ENCODE measurements at regions not wholly inside any gene's neighbourhood (a gene's known extent, or its start where the extent isn't known, plus 50 kb on each side); places are given as distances from the start of the nearest gene placed in this dataset.
A peak's percentile ranks its signal among the peaks of the same experiment; 100 is the strongest.

DNA sequence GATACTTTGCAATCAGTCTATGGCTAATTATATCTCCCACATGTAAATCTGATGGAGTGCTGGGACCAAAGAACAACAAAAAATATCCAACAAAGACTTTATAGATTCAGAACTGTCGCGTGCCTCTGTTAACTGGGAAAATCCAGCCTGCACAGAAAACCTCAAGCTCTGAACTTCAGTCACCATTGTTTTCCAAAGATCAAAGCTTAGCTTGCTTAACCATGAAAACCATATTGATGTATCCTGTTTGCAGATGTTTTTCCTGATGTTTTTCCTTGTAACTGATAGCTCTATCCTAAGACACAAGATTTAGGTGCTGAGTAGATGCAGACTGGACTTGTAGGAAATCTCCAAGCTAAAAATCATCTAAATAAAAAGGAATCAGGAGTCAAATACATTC, 163.7 kb downstream of the GXYLT1 start:
- DNase-seq, result no peak

DNA sequence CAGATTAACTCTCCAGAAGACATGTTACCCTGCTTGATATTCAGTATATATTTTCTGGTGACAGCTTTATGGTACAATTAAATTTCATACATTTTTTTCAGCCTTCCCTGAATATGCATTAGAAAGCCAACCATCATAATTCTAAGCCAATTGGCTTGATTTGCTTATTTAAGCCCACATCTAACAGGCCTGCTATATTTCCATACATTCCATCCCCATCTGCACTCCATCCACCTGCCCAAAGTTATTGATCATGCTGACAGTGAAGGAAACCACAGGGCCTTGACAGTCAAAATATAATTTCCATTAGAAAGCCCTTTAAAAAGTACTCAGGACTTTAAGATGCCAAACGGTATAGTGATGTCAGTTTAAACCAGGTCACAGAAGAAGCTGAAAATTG, 164.3 kb downstream of the GXYLT1 start:
- DNase-seq, result no peak

DNA sequence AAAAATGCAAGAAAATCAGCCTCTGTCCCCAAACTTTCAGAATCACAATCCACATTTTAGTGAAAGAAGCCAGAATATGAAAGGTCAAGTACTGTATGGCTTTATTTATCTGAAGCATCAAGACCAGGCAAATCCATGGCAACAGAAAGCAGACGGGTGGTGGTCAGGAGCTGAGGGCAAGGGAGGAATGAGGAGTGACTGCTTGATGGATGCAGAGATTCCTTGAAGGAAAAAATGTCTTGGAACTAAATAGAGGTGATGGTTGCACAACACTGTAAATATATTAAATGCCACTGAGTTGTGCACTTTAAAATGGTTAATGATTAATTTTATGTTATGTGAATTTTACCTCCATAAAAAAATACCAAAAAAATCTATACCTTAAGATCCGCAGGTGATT, 165.1 kb downstream of the GXYLT1 start:
- no peak for DNase-seq

DNA sequence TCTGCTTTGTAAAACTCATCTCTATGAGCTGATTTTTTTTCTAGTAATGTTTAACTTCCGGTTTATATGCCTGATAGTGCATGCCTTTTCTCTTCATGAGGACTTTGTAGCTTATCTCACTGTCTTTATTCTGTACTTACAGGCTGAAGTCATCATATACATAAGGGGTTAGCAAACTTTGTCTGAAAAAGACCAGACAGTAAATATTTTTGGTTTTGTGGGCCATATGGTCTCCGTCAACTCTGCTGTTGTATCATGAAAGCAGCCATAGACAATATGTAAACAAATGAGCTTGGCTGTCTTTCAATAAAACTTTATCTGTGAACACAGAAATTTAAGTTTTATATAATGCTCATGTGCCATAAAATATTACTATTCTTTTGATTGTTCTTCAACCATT, 172.1 kb downstream of the GXYLT1 start:
- DNase-seq, result no peak

DNA sequence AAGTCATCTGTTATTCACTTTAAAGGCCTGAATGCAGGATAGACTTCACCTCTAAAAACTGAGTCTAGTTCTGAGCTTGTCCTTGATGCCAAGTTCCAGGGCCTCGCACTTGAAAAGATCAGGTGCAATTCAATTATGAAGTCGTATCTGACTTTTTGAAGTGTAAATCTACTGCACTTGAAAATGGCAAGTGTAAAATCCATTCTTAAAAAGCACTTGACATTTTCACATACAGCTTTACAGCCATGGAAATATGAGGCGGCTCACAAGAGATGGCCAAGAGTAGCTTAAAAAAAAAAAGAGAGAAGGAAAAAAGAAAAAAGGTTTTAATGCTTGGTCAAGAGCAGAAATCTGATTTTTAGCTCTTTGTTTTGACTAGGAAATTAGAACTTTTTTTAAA, 172.5 kb downstream of the GXYLT1 start:
- DNase-seq, result no peak

DNA sequence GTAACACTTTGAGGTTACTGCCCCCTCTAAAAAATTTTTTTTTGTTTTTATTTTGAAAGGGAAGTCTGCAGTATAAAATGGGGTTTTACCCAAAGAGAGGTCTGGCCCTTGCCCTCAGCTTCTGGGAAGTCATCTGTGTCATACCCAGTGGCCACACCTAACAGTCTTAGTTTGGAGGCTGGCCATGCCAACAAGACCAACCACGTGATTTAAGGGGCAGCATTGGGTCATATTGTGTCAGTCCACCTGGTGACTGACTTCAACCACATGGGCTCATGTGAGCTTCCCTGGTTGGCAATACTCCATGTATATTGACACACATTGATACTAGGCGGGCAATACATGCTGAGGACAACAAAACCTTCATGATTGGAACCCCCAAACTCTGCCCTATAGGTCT, 173.9 kb downstream of the GXYLT1 start:
- no peak for DNase-seq

DNA sequence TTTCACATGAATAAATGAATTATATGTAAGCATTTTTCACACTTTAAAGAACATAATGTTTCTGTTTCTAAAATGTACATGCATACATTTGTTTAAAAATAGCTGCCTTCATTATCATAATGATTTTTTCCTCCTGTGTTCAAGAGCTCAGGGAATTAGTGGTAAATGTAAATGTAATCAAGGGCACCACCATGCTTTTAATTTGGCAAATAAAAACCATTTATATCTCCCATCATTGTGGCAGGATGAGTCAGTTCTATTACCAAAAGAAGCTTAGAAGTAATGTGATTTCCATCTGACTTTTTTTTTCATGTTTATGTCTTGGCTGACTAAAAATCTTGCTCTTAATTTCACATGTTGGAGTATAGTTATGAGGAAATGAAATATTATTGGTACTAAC, 176.1 kb downstream of the GXYLT1 start:
- DNase-seq, result no peak

DNA sequence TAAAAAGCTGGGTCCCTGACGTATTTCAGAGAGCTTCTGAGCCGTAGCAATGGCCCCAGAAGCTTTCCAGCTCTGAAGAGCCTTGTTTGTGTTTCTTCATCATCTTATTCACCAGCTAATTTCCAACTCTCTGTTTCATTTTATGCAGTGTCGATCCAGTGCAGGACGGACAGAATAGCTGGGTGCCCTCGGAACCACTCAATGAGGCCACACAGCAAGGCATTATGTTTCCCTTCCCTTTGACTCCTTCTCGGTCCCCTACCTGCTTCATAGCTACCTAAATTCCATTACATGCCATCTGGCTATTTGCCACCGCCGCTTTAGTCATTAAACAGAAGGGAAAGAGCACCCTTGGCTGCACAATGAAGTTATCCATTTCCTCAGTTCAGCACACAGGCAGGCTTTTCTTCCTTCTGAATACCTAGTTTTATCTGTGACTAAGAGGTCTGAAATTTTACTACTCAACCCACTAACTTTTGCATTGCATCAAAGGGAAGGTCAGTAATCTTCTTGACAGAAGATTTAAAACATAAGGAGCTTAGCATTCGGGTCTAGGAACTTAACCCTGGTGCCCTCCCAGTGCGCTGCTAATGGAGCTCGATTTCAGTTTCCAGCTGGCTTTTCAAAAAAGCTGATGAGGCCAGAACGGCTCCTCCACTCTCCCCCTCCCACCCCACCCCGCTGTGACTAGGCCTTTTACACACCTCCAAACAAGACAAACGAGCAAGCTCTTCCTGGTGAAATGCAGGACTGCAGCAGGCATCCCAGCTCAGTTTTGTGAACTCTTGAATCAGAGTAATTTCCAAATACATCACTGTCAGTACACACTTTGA, 176.8 kb downstream of the GXYLT1 start:
- DNase-seq, result no peak

DNA sequence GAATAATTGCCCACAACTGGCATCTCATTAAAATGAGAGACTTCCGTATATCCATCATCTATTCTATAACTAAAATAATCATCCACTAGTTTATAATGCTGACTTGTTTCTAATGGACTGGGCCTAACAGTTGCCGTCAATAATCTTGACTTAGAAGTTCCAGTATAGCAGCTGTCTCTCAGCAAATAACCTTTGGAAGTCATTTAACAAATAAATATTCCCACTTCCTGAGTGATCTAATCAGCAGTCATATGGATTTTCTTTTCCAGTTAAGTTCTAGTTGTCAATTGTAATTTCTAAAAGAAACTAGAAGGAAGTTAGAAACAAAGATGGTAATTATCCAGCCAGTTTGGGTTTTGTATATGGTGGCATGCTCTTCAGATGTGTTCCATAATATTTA, 177.8 kb downstream of the GXYLT1 start:
- no peak for DNase-seq

DNA sequence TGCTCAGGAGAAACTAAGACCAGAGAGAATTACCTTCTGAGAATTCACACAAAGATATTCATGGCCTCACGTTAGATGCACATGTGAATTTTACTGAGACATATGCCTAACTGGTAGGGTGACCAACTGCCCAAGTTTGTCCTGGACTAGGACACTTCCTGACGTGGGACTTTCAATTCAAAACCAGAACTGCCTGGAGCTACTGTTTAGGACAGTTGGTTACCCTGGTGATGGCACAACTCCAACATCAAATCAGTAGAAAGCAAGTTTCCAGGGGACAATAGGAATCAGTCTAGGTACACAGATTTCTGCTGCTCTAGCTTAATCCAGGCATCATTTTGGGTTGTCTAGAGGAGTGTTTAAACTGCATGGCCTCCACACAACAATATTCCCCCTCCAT, 178.7 kb downstream of the GXYLT1 start:
- DNase-seq, result no peak

DNA sequence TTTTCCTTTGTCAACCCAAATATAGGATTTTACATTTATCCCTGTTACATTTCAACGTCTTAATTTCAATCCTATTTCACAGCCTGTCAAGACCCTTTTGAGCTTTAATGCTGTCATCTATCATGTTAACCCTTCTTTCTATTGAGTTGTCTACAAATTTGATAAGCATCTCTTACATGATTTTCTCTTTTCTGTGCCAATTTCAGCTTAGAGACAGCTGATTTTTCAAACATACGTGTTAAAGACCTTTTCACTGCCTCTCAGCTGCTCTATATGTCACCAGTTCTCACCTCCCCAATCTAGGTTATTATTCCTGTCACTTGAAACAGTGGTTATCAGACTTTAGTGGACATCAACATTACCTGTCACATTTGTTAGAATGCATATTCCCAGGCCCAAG, 181.3 kb downstream of the GXYLT1 start:
- no peak for DNase-seq

DNA sequence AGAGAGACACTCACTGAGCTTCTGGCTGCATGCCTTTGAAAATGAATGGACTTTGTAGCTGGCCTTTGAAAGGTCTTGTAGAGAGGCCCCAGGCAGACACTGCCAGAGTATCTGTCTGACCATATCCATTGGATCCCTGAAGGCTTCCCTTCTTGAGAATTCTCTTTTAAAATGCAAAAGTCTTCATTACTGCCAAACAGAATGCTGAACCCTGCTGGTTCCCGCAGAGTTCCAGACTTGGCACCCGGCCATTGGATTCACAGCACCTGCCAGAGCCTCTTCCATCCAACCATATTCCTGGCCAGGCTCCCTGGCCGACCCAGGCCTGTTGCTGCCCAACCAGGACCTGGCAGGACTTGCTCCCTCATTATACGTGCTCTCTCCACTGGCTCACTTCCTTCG, 182.5 kb downstream of the GXYLT1 start:
- no peak for DNase-seq

DNA sequence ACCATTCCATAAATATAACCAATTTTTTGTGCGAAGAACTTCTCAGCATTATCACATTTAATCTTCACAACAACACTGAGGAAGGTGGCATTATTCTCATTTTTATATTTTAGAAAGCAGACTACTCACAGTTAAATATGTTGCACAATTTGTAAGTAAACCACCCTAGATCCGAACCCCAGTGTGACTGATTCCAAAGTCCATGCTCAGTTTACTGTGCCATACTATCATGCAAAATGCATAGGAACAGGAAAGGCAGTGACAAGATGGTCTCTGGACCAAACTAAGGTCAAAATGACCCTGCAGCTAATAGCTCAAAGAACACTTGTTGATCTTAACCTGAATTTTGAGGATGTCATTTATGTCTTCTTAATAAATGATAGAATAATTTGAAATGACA, 185.4 kb downstream of the GXYLT1 start:
- DNase-seq, result no peak

DNA sequence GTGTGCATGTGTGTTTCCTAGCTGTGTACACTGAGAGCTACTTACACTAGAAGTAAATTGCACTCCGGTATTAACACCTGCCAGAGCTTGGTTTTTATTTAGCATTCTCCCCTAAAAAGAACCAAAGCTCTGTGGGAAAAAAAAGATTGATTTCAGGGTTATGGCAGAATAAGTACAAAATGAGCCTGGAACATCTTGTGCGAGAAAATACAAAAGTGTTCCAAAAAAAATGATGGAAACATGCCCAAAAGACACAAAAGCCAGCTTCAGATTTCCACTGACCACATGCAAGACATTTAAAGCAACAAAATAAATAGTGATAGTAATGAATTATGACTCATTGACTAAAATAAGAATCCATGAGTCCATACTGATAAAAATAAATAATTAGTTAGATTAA, 188.3 kb downstream of the GXYLT1 start:
- DNase-seq, result no peak

DNA sequence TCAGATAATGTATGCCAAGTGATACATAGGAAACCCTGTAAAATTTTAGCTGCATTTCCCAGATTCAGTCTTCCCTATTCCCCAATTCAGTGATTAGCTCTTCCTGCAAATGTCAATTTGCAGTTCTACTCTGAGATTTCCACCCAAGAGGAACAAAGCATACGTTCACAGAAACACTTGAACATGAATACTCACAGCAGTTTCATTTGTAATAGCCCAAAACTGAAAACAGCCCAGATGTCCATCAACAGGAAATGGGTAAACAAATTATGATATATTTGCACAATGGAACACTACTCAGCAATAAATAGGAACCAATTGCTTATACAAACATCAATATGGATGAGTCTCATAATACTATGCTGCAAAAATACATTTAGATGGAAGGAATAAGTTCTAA, 194.2 kb downstream of the GXYLT1 start:
- no peak for DNase-seq

DNA sequence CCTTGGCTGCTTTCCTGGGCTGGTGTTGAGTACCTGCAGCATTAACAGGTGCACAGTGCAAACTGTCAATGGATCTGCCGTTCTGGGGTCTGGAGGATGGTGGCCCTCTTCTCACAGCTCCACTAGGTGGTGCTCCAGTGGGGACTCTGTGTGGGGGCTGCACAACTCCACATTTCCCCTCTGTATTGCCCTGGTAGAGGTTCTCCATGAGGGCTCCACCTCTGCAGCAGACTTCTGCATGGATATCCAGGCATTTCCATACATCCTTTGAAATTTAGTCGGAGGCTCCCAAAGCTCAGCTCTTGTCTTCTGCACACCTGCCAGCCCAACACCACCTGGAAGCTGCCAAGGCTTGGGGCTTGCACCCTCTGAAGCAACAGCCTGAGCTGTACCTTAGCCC, 198.6 kb downstream of the GXYLT1 start:
- no peak for DNase-seq

DNA sequence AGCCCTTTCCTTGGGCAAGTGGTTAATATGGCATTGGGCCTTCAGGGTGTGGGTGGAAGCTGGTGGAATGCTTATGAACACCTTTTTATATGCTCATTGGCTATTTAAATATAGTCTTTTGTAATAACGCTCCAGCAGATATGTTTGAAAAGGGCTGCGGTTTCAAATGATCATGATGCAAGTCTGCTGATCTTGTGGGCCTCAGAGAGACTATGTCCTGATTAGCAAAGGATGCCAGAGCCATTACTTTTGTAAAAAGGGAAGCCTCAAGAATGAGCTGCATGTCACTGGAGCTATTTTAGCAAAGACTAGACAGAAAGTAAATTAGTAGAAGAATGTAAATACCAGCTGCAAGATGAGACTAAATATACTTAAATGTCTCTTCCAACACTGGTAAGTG, 200.5 kb downstream of the GXYLT1 start:
- DNase-seq, result no peak

DNA sequence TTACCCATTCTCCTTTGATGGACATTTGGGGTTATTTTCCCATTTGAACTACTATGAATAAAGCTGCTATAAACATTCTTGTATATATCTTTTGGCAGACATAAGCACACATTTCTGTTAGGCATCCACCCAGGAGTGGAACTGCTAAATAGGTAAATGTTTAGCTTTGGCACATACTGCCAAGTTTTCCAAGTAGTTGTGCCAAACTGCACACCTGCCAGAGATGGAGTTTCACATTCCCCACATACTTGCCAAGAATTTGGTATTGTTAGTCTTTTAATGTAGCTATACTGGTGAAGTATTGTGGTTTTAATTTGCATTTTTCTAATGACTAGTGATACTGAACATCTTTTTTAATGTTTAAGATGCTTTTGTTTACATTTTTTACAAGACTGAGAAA, 201.0 kb downstream of the GXYLT1 start:
- DNase-seq, result no peak

DNA sequence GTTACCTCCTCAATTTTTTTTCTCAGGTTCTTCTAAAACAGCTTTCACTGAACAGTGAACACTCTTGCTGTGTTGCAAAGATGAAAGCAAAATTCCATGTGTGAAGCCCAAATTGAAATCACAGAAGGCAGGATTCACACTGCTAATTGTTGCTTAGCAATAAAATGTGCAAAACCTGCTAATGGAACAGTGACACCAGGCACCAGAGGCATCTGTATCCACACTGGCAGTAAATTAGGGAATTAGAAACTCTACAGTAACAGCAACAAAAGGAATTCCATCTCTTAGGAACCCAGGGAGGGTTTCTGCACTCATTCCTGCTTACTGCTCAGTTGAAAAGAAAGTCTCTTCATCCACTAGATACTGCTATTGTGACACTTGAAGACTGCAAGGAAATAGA, 202.3 kb downstream of the GXYLT1 start:
- no peak for DNase-seq

DNA sequence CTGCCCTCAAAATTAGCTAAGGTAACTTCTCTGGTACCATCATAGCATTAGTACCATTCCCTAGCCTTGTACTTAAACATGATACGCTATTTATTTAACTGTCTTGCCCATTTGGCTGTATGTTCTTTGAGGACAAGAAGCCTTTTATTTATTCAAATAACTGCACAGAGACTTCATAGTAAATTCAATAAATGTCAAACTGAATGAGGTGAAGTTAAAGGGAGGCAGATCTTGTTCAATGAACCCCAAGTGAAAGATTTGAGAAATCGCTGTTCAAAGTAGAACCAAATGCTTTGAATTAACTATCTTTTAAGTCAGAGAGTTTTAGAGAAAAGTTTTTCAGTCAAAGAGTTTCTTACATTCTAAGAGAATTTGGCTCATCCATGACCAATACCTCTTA, 203.6 kb downstream of the GXYLT1 start:
- DNase-seq, result no peak

DNA sequence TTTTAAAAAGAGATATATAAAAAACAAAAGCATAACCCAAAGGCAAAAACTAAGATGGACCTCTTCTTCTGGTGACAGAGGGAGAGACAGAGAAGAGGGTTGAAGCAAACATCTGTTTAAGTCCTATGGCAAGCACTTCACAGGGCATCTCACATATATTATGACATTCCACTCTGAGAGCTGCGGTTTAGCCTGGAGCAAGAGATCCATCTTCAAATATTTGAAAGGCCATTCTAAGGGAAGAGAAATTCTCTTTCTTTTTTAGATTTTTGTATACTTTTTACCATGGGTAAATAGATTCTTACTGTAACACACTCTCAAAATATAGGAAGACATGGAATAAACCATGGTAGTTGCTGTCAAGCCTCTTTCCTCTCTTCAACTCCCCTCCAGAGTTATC, 204.1 kb downstream of the GXYLT1 start:
- no peak for DNase-seq

DNA sequence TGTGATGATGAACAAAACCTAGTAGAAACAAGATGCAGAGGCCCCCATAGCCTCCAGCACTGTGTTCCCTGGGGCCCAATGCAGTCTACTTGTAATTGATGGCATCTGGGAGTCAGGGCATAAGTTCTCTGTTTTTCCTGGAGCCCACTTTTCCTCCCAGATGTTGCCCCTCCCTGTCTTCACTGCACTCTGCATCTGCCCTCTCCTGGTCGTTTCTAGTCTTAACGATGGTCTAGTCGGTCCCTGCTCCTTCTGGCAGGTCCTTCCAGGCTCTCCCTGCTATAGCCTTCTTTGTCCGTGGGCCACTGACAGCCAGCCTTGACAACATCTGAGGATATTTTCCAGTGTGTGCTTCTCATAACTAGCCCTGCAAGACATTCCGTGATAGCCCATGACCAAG, 208.3 kb downstream of the GXYLT1 start:
- DNase-seq, result no peak

DNA sequence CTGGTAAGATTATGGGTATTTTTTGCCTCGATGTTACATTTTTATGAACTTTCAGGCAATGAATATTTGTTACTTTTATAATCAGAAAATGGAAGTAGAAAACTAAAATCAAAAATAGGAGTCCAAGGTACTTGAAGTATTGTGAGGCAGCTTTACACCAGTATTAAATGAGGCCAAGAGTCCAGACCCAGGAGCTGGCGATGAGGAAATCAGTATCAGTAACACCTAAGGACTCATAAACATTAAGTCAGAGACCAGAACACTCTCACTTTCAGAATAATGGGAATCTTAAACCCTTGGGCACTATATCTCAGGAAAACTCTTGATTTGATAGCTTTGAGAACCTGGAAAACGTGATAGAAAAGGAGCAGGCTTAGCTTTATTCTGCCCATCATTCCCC, 208.8 kb downstream of the GXYLT1 start:
- DNase-seq, result no peak

DNA sequence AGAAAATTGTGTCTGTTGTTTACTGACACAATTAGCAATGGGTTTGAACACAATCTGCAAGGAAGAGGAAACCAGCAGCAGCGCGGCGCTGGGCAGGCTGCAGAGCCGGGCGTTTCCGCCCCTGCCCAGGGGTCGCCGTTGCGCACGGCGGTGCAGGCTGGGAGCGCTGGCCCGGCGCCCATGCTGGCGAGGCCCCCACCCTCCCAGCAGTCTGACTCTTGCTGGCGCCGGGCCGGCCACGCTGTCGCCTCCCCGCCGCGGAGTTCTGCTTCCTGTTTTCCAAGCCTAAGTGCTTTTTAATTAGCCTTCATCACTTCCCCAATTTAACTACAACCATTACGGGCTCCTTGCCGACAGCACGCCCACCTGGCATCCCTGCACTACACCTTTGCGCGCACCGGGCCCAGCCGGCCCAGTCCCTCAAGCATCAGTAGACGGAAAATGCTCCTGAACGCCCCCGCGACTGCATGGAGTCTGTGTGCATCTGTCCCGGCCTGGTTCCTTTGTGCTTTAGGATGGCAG, 212.1 kb downstream of the GXYLT1 start:
- peak; percentile 1 for DNase-seq

DNA sequence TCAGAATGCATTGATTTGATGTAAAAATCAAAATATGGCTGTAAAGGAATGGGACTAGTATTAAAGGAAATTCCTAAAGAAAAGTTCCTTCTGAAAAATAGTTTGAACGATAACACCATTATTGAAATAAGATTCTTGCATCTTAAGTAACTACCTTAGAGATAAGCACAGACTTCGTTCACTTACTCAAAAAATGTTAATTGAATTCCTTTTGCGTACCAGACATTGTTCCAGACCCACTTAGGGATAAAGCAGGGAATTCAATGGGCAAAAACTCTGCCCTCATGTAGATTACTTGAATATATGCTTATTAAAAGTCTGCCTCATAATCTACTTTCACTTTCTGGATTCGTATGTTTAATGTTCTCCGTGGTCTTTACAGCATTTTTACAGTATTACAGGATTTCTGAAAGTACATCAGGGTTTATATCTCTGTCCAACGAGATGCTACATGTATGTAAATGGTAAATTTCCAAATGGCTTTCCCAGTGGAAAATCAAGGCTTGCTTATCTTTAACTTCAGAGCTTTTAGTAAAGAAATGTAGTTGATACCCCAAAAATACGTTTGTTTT, 213.7 kb downstream of the GXYLT1 start:
- no peak for DNase-seq

Data from CD4-positive, alpha-beta T cell treated with Interleukin-21 for 1 hour (primary cell).